K562 (cell line): ENCODE measurements at regions not wholly inside any gene's neighbourhood (a gene's known extent, or its start where the extent isn't known, plus 50 kb on each side); places are given as distances from the start of the nearest gene placed in this dataset.

ENCODE experiments used
- ADNP ChIP-seq: fragments of 200-800 bp; sonication (Bioruptor generic); IDR thresholded peaks from 2 replicates; pipeline ENCODE4 v1.6.1; 2016; ENCODE audit warnings: missing genetic modification characterization, missing compliant biosample characterization
- CREB5 ChIP-seq: fragments of 250-450 bp; sonication (Bioruptor Pico); IDR thresholded peaks from 2 replicates; pipeline ENCODE4 v1.5.0; 2020; ENCODE audit warnings: mild to moderate bottlenecking
- MTA1 ChIP-seq: fragments of 450-650 bp; IDR thresholded peaks from 2 replicates; pipeline ENCODE4 v1.6.1; 2017; ENCODE audit warnings: borderline replicate concordance
- NCOR1 ChIP-seq: fragments of 450-650 bp; IDR thresholded peaks from 2 replicates; pipeline ENCODE4 v1.6.1; 2016; ENCODE audit warnings: mild to moderate bottlenecking, moderate library complexity
- STAG1 ChIP-seq: sonication (generic); formaldehyde crosslinking; IDR thresholded peaks from 2 replicates; pipeline ENCODE4 v1.5.0; 2020; ENCODE audit warnings: missing genetic modification reagents, borderline replicate concordance
- ZNF41 ChIP-seq: fragments of 250-450 bp; sonication (Bioruptor Pico); conservative IDR thresholded peaks from 2 replicates; pipeline ENCODE4 v1.4.0; 2020; ENCODE audit warnings: mild to moderate bottlenecking
- TF ChIP-seq, protein P1 (sequence below), 2 experiments: fragments of 150-350 bp in 1 of 2; IDR thresholded peaks; 2 replicates each; pipeline ENCODE4 v1.6.1; 2012 to 2016; ENCODE audit warnings: low read depth in 2 of 2, low read length in 2 of 2, mild to moderate bottlenecking in 1 of 2, moderate library complexity in 1 of 2
- TF ChIP-seq, protein P2 (sequence below): fragments of 450-650 bp; formaldehyde crosslinking; IDR thresholded peaks from 2 replicates; pipeline ENCODE4 v1.4.0; 2022; ENCODE audit warnings: missing genetic modification characterization

GRCh38 chr10:130717083-130717482 lies 580.9 kb downstream of the GLRX3 start (continued):
- TF ChIP-seq, protein P1, sequence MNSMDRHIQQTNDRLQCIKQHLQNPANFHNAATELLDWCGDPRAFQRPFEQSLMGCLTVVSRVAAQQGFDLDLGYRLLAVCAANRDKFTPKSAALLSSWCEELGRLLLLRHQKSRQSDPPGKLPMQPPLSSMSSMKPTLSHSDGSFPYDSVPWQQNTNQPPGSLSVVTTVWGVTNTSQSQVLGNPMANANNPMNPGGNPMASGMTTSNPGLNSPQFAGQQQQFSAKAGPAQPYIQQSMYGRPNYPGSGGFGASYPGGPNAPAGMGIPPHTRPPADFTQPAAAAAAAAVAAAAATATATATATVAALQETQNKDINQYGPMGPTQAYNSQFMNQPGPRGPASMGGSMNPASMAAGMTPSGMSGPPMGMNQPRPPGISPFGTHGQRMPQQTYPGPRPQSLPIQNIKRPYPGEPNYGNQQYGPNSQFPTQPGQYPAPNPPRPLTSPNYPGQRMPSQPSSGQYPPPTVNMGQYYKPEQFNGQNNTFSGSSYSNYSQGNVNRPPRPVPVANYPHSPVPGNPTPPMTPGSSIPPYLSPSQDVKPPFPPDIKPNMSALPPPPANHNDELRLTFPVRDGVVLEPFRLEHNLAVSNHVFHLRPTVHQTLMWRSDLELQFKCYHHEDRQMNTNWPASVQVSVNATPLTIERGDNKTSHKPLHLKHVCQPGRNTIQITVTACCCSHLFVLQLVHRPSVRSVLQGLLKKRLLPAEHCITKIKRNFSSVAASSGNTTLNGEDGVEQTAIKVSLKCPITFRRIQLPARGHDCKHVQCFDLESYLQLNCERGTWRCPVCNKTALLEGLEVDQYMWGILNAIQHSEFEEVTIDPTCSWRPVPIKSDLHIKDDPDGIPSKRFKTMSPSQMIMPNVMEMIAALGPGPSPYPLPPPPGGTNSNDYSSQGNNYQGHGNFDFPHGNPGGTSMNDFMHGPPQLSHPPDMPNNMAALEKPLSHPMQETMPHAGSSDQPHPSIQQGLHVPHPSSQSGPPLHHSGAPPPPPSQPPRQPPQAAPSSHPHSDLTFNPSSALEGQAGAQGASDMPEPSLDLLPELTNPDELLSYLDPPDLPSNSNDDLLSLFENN (IDR thresholded peaks at IDR 0.05; ENCODE audit: low read depth in 2 of 2, low read length in 2 of 2): no peak
- TF ChIP-seq STAG1 (CRISPR knock-in tag): no peak
- no peak for TF ChIP-seq MTA1
- TF ChIP-seq NCOR1: no peak
- no peak for TF ChIP-seq ADNP (tag)
- TF ChIP-seq, protein P2, sequence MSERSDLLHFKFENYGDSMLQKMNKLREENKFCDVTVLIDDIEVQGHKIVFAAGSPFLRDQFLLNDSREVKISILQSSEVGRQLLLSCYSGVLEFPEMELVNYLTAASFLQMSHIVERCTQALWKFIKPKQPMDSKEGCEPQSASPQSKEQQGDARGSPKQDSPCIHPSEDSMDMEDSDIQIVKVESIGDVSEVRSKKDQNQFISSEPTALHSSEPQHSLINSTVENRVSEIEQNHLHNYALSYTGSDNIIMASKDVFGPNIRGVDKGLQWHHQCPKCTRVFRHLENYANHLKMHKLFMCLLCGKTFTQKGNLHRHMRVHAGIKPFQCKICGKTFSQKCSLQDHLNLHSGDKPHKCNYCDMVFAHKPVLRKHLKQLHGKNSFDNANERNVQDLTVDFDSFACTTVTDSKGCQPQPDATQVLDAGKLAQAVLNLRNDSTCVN: no peak
- no peak for TF ChIP-seq CREB5 (CRISPR knock-in tag)
- TF ChIP-seq ZNF41 (CRISPR knock-in tag): no peak
